MM.1S (cell line): ENCODE measurements at regions not wholly inside any gene's neighbourhood (a gene's known extent, or its start where the extent isn't known, plus 50 kb on each side); places are given as distances from the start of the nearest gene placed in this dataset.

ENCODE experiments used
- CTCF ChIP-seq: fragments of 300-600 bp; sonication (generic); IDR thresholded peaks from 2 replicates; pipeline ENCODE4 v1.5.1; 2016; ENCODE audit warnings: antibody characterized with exemption, low read length, mixed read lengths
- EZH2 ChIP-seq: fragments of 300-600 bp; sonication (generic); optimal IDR thresholded peaks from 2 replicates; pipeline ENCODE3; 2017; ENCODE audit warnings: low read depth, mild to moderate bottlenecking, antibody characterized with exemption, low read length, mixed read lengths
- EZH2phosphoT487 ChIP-seq: fragments of 300-600 bp; sonication (generic); IDR thresholded peaks from 2 replicates; pipeline ENCODE4 v1.6.1; 2018; ENCODE audit warnings: antibody characterized with exemption, low read length

- TF ChIP-seq EZH2 (no peak), CTCF (no peak), EZH2phosphoT487 (no peak)
Measured at GRCh38 chr13:26978081-26978860, 193.3 kb downstream of the USP12 start.
